ENCODE measurements at regions not wholly inside any gene's neighbourhood (a gene's known extent, or its start where the extent isn't known, plus 50 kb on each side); places are given as distances from the start of the nearest gene placed in this dataset.

DNA sequence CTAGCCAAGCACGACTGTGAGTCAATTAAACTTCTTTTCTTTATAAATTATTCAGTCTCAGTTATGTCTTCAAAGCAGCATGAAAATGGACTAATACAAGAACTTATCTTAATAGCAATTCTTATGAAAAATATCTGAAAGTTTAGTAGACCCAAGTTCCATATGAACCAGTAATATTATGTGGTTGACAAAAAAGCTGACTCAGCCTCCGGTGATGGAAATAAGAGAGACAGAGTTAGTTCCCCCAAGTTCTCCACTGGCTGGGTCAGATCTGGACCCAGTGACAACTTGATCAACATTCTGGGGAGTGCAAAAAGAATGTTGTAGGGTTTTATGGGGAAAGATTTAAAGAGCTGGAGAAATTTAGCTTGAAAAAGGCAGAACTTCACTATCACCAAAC is 72.5 kb upstream of the DNAH14 start:
- TF ChIP-seq, protein P1, sequence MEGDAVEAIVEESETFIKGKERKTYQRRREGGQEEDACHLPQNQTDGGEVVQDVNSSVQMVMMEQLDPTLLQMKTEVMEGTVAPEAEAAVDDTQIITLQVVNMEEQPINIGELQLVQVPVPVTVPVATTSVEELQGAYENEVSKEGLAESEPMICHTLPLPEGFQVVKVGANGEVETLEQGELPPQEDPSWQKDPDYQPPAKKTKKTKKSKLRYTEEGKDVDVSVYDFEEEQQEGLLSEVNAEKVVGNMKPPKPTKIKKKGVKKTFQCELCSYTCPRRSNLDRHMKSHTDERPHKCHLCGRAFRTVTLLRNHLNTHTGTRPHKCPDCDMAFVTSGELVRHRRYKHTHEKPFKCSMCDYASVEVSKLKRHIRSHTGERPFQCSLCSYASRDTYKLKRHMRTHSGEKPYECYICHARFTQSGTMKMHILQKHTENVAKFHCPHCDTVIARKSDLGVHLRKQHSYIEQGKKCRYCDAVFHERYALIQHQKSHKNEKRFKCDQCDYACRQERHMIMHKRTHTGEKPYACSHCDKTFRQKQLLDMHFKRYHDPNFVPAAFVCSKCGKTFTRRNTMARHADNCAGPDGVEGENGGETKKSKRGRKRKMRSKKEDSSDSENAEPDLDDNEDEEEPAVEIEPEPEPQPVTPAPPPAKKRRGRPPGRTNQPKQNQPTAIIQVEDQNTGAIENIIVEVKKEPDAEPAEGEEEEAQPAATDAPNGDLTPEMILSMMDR (IDR thresholded peaks at IDR 0.05): no peak
- no peak for TF ChIP-seq POLR2A (IDR thresholded peaks at IDR 0.05)

Data from uterus (tissue), 2 donors.